Testis (tissue), 2 donors: ENCODE measurements at regions not wholly inside any gene's neighbourhood (a gene's known extent, or its start where the extent isn't known, plus 50 kb on each side); places are given as distances from the start of the nearest gene placed in this dataset.

Source experiments
- DNase-seq: peaks from one replicate; pipeline ENCODE4 v3.0.0-alpha.2; 2019
- H3K27ac ChIP-seq, 2 donors: fragments of 200-600 bp; sonication (generic); one replicate each; pipeline ENCODE4 v1.5.1; 2019
- H3K27me3 ChIP-seq: fragments of 200-600 bp; sonication (generic); one replicate; pipeline ENCODE4 v1.5.1; 2019
- H3K36me3 ChIP-seq: fragments of 200-600 bp; sonication (generic); one replicate; pipeline ENCODE4 v1.5.1; 2017; ENCODE audit warnings: low read depth; ENCODE audit errors: missing control alignments
- H3K4me1 ChIP-seq: fragments of 200-600 bp; sonication (generic); one replicate; pipeline ENCODE4 v1.5.1; 2019
- H3K4me3 ChIP-seq, 2 donors: fragments of 200-600 bp; sonication (generic); one replicate each; pipeline ENCODE4 v1.5.1; 2017 to 2019
- H3K9me3 ChIP-seq: fragments of 200-600 bp; sonication (generic); one replicate; pipeline ENCODE4 v1.5.1; 2017
- CTCF ChIP-seq, 3 experiments: fragments of 450-650 bp in 2 of 3; fragments of 200-600 bp in 1 of 3; sonication (generic) in 1 of 3; IDR thresholded peaks; one replicate each; pipeline ENCODE4 v1.5.1; 2016 to 2019; ENCODE audit warnings: antibody characterized with exemption in 3 of 3, mild to moderate bottlenecking in 2 of 3, moderate library complexity in 1 of 3
- POLR2A ChIP-seq: fragments of 450-650 bp; IDR thresholded peaks from one replicate; pipeline ENCODE4 v1.6.1; 2017; ENCODE audit warnings: antibody characterized with exemption, mild to moderate bottlenecking, moderate library complexity
- WGBS, 2 donors: methylation state at CpG; one replicate each; pipeline ENCODE4 v1.1.5; 2018; 5-methylcytosine and 5-hydroxymethylcytosine counted together
- intact Hi-C: fragments of 100-400 bp; cut with DNase I; formaldehyde crosslinking; loops from one replicate; pipeline ENCODE4 v1.15.1; 2023; ENCODE audit warnings: low total_unique reads

- TF ChIP-seq CTCF (IDR thresholded peaks at IDR 0.05): no peak
- no peak for TF ChIP-seq POLR2A
- Histone ChIP-seq H3K4me1 (no peaks in the 10 kb centered on the region), H3K36me3 (no peaks in the 10 kb centered on the region), H3K4me3 (no peak overlapping the region), H3K27me3 (no peaks in the 10 kb centered on the region), H3K9me3 (no peaks in the 10 kb centered on the region), H3K27ac (no peak overlapping the region)
- intact Hi-C loops: no loop called here
- WGBS, 2 donors: 87 to 91% methylated on average over 2 of the region's 2 CpGs
- DNase-seq: no peak
Observed at GRCh38 chr5:105783811-105784210, 1886.9 kb downstream of the EFNA5 start.

- H3K9me3 ChIP-seq: no peaks in the 10 kb centered on the region
- 87 to 94% methylated on average over 2 of the region's 2 CpGs for WGBS, 2 donors
- no peaks in the 10 kb centered on the region for H3K4me1 ChIP-seq
- TF ChIP-seq CTCF (IDR thresholded peaks at IDR 0.05) (no peak), POLR2A (no peak)
- intact Hi-C loops: no loop called here
- no peak for DNase-seq
- H3K27me3 ChIP-seq: no peaks in the 10 kb centered on the region
- H3K36me3 ChIP-seq: no peaks in the 10 kb centered on the region
- H3K4me3 ChIP-seq: no peak overlapping the region
- no peak overlapping the region for H3K27ac ChIP-seq
Observed at GRCh38 chr5:105782501-105782900, 1888.2 kb downstream of the EFNA5 start.

- no peak overlapping the region for H3K27ac ChIP-seq
- H3K4me1 ChIP-seq: no peaks in the 10 kb centered on the region
- no peaks in the 10 kb centered on the region for H3K9me3 ChIP-seq
- no peaks in the 10 kb centered on the region for H3K36me3 ChIP-seq
- no peak for DNase-seq
- H3K27me3 ChIP-seq: no peaks in the 10 kb centered on the region
- TF ChIP-seq POLR2A (no peak), CTCF (IDR thresholded peaks at IDR 0.05) (no peak)
- 94 to 95% methylated on average over 3 of the region's 3 CpGs for whole genome bisulfite sequencing, 2 donors
- no peak overlapping the region for H3K4me3 ChIP-seq
- intact Hi-C loops: no loop called here
Observed at GRCh38 chr5:105773241-105773640, 1897.5 kb downstream of the EFNA5 start.

GRCh38 chr5:105767267-105767666 is 1903.5 kb downstream of the EFNA5 start:
- Histone ChIP-seq H3K4me3 (no peak overlapping the region), H3K27ac (no peak overlapping the region), H3K4me1 (no peaks in the 10 kb centered on the region), H3K36me3 (no peaks in the 10 kb centered on the region), H3K9me3 (no peaks in the 10 kb centered on the region), H3K27me3 (no peaks in the 10 kb centered on the region)
- intact Hi-C loops: no loop called here
- 82 to 85% methylated on average over 2 of the region's 2 CpGs for WGBS, 2 donors
- DNase-seq: no peak
- TF ChIP-seq POLR2A (no peak), CTCF (IDR thresholded peaks at IDR 0.05) (no peak)

- Histone ChIP-seq H3K9me3 (no peaks in the 10 kb centered on the region), H3K36me3 (no peaks in the 10 kb centered on the region), H3K27ac (no peak overlapping the region), H3K27me3 (no peaks in the 10 kb centered on the region), H3K4me3 (no peak overlapping the region), H3K4me1 (no peaks in the 10 kb centered on the region)
- no peak for DNase-seq
- 64 to 71% methylated on average over 1 of the region's 1 CpG for WGBS, 2 donors
- TF ChIP-seq POLR2A (no peak), CTCF (IDR thresholded peaks at IDR 0.05) (no peak)
- intact Hi-C loops: no loop called here
Observed at GRCh38 chr5:105762728-105763127, 1908.0 kb downstream of the EFNA5 start.
